ENCODE measurements at regions not wholly inside any gene's neighbourhood (a gene's known extent, or its start where the extent isn't known, plus 50 kb on each side); places are given as distances from the start of the nearest gene placed in this dataset.

- TF ChIP-seq, protein P1, sequence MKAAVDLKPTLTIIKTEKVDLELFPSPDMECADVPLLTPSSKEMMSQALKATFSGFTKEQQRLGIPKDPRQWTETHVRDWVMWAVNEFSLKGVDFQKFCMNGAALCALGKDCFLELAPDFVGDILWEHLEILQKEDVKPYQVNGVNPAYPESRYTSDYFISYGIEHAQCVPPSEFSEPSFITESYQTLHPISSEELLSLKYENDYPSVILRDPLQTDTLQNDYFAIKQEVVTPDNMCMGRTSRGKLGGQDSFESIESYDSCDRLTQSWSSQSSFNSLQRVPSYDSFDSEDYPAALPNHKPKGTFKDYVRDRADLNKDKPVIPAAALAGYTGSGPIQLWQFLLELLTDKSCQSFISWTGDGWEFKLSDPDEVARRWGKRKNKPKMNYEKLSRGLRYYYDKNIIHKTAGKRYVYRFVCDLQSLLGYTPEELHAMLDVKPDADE (IDR thresholded peaks at IDR 0.05) = no peak
- TF ChIP-seq, protein P2, sequence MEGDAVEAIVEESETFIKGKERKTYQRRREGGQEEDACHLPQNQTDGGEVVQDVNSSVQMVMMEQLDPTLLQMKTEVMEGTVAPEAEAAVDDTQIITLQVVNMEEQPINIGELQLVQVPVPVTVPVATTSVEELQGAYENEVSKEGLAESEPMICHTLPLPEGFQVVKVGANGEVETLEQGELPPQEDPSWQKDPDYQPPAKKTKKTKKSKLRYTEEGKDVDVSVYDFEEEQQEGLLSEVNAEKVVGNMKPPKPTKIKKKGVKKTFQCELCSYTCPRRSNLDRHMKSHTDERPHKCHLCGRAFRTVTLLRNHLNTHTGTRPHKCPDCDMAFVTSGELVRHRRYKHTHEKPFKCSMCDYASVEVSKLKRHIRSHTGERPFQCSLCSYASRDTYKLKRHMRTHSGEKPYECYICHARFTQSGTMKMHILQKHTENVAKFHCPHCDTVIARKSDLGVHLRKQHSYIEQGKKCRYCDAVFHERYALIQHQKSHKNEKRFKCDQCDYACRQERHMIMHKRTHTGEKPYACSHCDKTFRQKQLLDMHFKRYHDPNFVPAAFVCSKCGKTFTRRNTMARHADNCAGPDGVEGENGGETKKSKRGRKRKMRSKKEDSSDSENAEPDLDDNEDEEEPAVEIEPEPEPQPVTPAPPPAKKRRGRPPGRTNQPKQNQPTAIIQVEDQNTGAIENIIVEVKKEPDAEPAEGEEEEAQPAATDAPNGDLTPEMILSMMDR (conservative IDR thresholded peaks at IDR 0.05; ENCODE audit: low read depth in 2 of 2) = no peak
- TF ChIP-seq ZNF331 (CRISPR knock-in tag; IDR thresholded peaks at IDR 0.05; ENCODE audit: low read depth) (no peak), EZH2phosphoT487 (IDR thresholded peaks at IDR 0.05; ENCODE audit: unreplicated experiment) (no peak), POLR2AphosphoS5 (IDR thresholded peaks at IDR 0.05; ENCODE audit: low read depth) (no peak), REST (IDR thresholded peaks at IDR 0.05; ENCODE audit: unreplicated experiment) (no peak), EZH2 (IDR thresholded peaks at IDR 0.05; ENCODE audit: low read depth, unreplicated experiment) (no peak)
Measured at GRCh38 chr10:6969659-6970058, 389.6 kb upstream of the PRKCQ start (continued).

DNA sequence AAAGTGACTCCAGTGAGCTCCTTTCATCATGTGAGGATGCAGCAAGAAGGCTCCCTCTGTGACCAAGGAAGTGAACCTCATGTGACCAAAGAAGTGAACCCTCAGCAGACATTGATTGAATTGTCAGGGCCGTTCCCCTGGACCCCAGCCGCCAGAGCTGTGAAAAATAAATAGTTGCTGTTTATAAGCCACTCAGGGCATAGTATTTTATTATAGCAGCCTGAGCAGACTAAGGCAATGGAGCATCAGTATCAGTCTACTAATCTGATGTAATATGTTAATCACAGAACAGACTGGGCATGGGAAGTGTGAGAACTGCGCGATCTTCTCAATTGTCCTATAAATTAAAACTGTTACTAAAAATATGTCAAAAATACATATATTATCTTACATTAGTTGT lies 384.5 kb upstream of the PRKCQ start:
- Mint-ChIP-seq H3K27me3 (ENCODE audit: insufficient read depth, low read depth, poor library complexity) (peaks cover 3% of the 10 kb centered on the region), H3K27ac (no peak overlapping the region), H3K4me3 (no peak overlapping the region), H3K4me1 (no peaks in the 10 kb centered on the region), H3K36me3 (ENCODE audit: low read depth) (no peaks in the 10 kb centered on the region), H3K9me3 (no peaks in the 10 kb centered on the region; the same call in 2 of the 3 replicates)
- H3K4me3 ChIP-seq = no peak overlapping the region
- DNase-seq (ENCODE audit: low spot score) = no peak
- no peaks in the 10 kb centered on the region for H3K27me3 ChIP-seq (ENCODE audit: insufficient read depth)
- no peak overlapping the region for H2AFZ ChIP-seq
- H3K36me3 ChIP-seq (ENCODE audit: insufficient read depth) = no peaks in the 10 kb centered on the region
- H3K4me1 ChIP-seq (ENCODE audit: insufficient read depth) = no peaks in the 10 kb centered on the region
- H3K4me2 ChIP-seq = no peak overlapping the region
- H3K79me2 ChIP-seq (replicated peaks; ENCODE audit: insufficient read depth) = no peaks in the 10 kb centered on the region
- no peak for ATAC-seq
- no peaks in the 10 kb centered on the region for H4K20me1 ChIP-seq (replicated peaks; ENCODE audit: insufficient read depth)
- H3K9me2 ChIP-seq (ENCODE audit: insufficient read depth) = 0 out of 2 replicates have a peak, but pooled peaks cover 10% of the 10 kb centered on the region
- no peaks in the 10 kb centered on the region for H3F3A ChIP-seq (replicated peaks; ENCODE audit: low read depth)
- H3K27ac ChIP-seq (ENCODE audit: low read depth) = no peak overlapping the region
- no peak for TF ChIP-seq EZH2 (IDR thresholded peaks at IDR 0.05; ENCODE audit: low read depth, unreplicated experiment)
- TF ChIP-seq REST (IDR thresholded peaks at IDR 0.05; ENCODE audit: unreplicated experiment) = no peak
- TF ChIP-seq STAT1 (IDR thresholded peaks at IDR 0.05; ENCODE audit: unreplicated experiment) = no peak
- TF ChIP-seq, protein P1 (IDR thresholded peaks at IDR 0.05) = no peak
- no peak for TF ChIP-seq POLR2AphosphoS5 (IDR thresholded peaks at IDR 0.05; ENCODE audit: low read depth)
- no peak for TF ChIP-seq NANOG (IDR thresholded peaks at IDR 0.05; ENCODE audit: borderline replicate concordance)
- TF ChIP-seq ZNF331 (CRISPR knock-in tag; IDR thresholded peaks at IDR 0.05; ENCODE audit: low read depth) = no peak
- TF ChIP-seq ZNF114 (CRISPR knock-in tag; IDR thresholded peaks at IDR 0.05) = no peak
